A549 (cell line): ENCODE measurements at regions not wholly inside any gene's neighbourhood (a gene's known extent, or its start where the extent isn't known, plus 50 kb on each side); places are given as distances from the start of the nearest gene placed in this dataset.

Experiments used
- ATAC-seq, 2 experiments: fragments of 200-7000 bp in 1 of 2; fragments of >200 bp in 1 of 2; cut with Nextera tagmentation in 1 of 2; cut with Tn5 transposase in 1 of 2; 3 replicates each; pipeline versions ENCODE4 v1.8.0 to v1.9.1; 2018 to 2020; ENCODE audit warnings: mild to moderate bottlenecking in 1 of 2, moderate library complexity in 1 of 2
- CTCF ChIA-PET: fragments of 300-600 bp; sonication (Branson Sonifier 250); formaldehyde crosslinking; extraction: SDS; loops from one replicate; lab custom pipeline; 2021; ENCODE audit warnings: antibody characterized with exemption, inconsistent platforms; lab: Yijun Ruan, JAX
- POLR2A ChIA-PET: fragments of 350-600 bp; formaldehyde crosslinking; extraction: SDS; loops from one replicate; lab custom pipeline; 2021; ENCODE audit warnings: antibody characterized with exemption, inconsistent platforms; lab: Yijun Ruan, JAX
- DNase-seq, 2 experiments: peaks; one replicate each; pipeline versions ENCODE4 v3.0.0 to v3.0.0-alpha.2; 2011 to 2016; ENCODE audit warnings: low read depth in 1 of 2, low spot score in 1 of 2
- FAIRE-seq: peaks from 2 replicates; lab custom pipeline; 2011; peaks lifted over from hg19 to GRCh38; lab: Jason Lieb, UNC
- H3K27ac ChIP-seq, 2 experiments: fragments of >200 bp; sonication (Bioruptor Twin); formaldehyde crosslinking; 3 replicates each; pipeline ENCODE4 v1.5.1; 2016 to 2017
- H3K4me1 ChIP-seq: fragments of >200 bp; sonication (Bioruptor Twin); formaldehyde crosslinking; 3 replicates; pipeline ENCODE4 v1.6.1; 2016
- H3K4me2 ChIP-seq: fragments of >200 bp; sonication (Bioruptor Twin); formaldehyde crosslinking; 3 replicates; pipeline ENCODE4 v1.6.1; 2016
- H3K4me3 ChIP-seq: fragments of >200 bp; sonication (Bioruptor Twin); formaldehyde crosslinking; 3 replicates; pipeline ENCODE4 v1.5.1; 2016
- H3K9me3 ChIP-seq: fragments of >200 bp; sonication (Bioruptor Twin); formaldehyde crosslinking; 3 replicates; pipeline ENCODE4 v1.6.1; 2016
- BCL3 ChIP-seq: fragments of >200 bp; sonication (Bioruptor Twin); formaldehyde crosslinking; IDR thresholded peaks from 3 replicates; pipeline ENCODE4 v1.6.1; 2016
- BHLHE40 ChIP-seq: IDR thresholded peaks from 2 replicates; pipeline ENCODE4 v1.6.1; 2012; ENCODE audit warnings: low read depth, low read length, inconsistent platforms
- CBX2 ChIP-seq: fragments of 200-600 bp; sonication (generic); IDR thresholded peaks from 2 replicates; pipeline ENCODE4 v1.6.1; 2016; ENCODE audit warnings: low read depth, mild to moderate bottlenecking, borderline replicate concordance
- CBX8 ChIP-seq: fragments of 200-600 bp; sonication (generic); IDR thresholded peaks from 2 replicates; pipeline ENCODE4 v1.6.1; 2016
- CEBPB ChIP-seq, 2 experiments: fragments of >200 bp in 1 of 2; sonication (Bioruptor Twin) in 1 of 2; formaldehyde crosslinking in 1 of 2; IDR thresholded peaks; 2 replicates each; pipeline ENCODE4 v1.6.1; 2012 to 2016
- CHD2 ChIP-seq: fragments of 150-350 bp; IDR thresholded peaks from 2 replicates; pipeline ENCODE4 v1.6.1; 2014; ENCODE audit warnings: low read length; ENCODE audit not compliant: partially characterized antibody
- CHD4 ChIP-seq: fragments of 200-600 bp; sonication (generic); IDR thresholded peaks from 2 replicates; pipeline ENCODE4 v1.6.1; 2016; ENCODE audit warnings: antibody characterized with exemption, mild to moderate bottlenecking, borderline replicate concordance
- EHF ChIP-seq: fragments of 250-450 bp; sonication (Bioruptor Pico); IDR thresholded peaks from 2 replicates; pipeline ENCODE4 v1.5.0; 2020; ENCODE audit warnings: mild to moderate bottlenecking
- EP300 ChIP-seq, 2 experiments: fragments of >200 bp; sonication (Bioruptor Twin); formaldehyde crosslinking; IDR thresholded peaks; 2 replicates in 1 of 2; 3 replicates in 1 of 2; pipeline ENCODE4 v1.6.1; 2016 to 2017
- FOSB ChIP-seq: fragments of 250-450 bp; sonication (Bioruptor Pico); IDR thresholded peaks from 2 replicates; pipeline ENCODE4 v1.5.0; 2020; ENCODE audit warnings: mild to moderate bottlenecking, moderate library complexity
- FOXS1 ChIP-seq: fragments of 250-450 bp; sonication (Bioruptor Pico); IDR thresholded peaks from 2 replicates; pipeline ENCODE4 v1.5.0; 2020; ENCODE audit warnings: mild to moderate bottlenecking, moderate library complexity
- HDAC2 ChIP-seq: fragments of 200-600 bp; sonication (generic); IDR thresholded peaks from 2 replicates; pipeline ENCODE4 v1.6.1; 2016
- HOXA7 ChIP-seq: fragments of 250-450 bp; sonication (Bioruptor Pico); IDR thresholded peaks from 2 replicates; pipeline ENCODE4 v1.5.0; 2020; ENCODE audit warnings: mild to moderate bottlenecking, moderate library complexity
- HOXB13 ChIP-seq: fragments of 250-450 bp; sonication (Bioruptor Pico); IDR thresholded peaks from 2 replicates; pipeline ENCODE4 v1.5.0; 2020; ENCODE audit warnings: low read depth, mild to moderate bottlenecking, moderate library complexity
- JUN ChIP-seq, 2 experiments: fragments of >200 bp; sonication (Bioruptor Twin); formaldehyde crosslinking; IDR thresholded peaks; 2 replicates in 1 of 2; 3 replicates in 1 of 2; pipeline ENCODE4 v1.6.1; 2016 to 2017
- KDM5A ChIP-seq: fragments of 200-600 bp; sonication (generic); IDR thresholded peaks from 2 replicates; pipeline ENCODE4 v1.6.1; 2016; ENCODE audit warnings: antibody characterized with exemption, mild to moderate bottlenecking
- NPAS2 ChIP-seq: fragments of 250-450 bp; sonication (Bioruptor Pico); IDR thresholded peaks from 2 replicates; pipeline ENCODE4 v1.8.0; 2022; ENCODE audit warnings: mild to moderate bottlenecking, moderate library complexity, borderline replicate concordance
- PHF8 ChIP-seq: fragments of 200-600 bp; sonication (generic); IDR thresholded peaks from 2 replicates; pipeline ENCODE4 v1.6.1; 2016; ENCODE audit warnings: low read depth, mild to moderate bottlenecking, antibody characterized with exemption, moderate library complexity, borderline replicate concordance
- POLR2AphosphoS2 ChIP-seq: conservative IDR thresholded peaks from 2 replicates; pipeline ENCODE4 v1.6.1; 2012; ENCODE audit warnings: low read length, improper control_type of control experiment, inconsistent platforms
- RAD21 ChIP-seq, 2 experiments: fragments of >200 bp in 1 of 2; sonication (Bioruptor Twin) in 1 of 2; formaldehyde crosslinking in 1 of 2; IDR thresholded peaks in 1 of 2; conservative IDR thresholded peaks in 1 of 2; 2 replicates in 1 of 2; 3 replicates in 1 of 2; pipeline ENCODE4 v1.6.1; 2012 to 2018; ENCODE audit warnings: inconsistent platforms in 1 of 2
- RFX5 ChIP-seq: fragments of 450-650 bp; IDR thresholded peaks from 2 replicates; pipeline ENCODE4 v1.7.1; 2014; ENCODE audit warnings: antibody characterized with exemption, mild to moderate bottlenecking, moderate library complexity
- RNF2 ChIP-seq: fragments of 200-600 bp; sonication (generic); IDR thresholded peaks from 2 replicates; pipeline ENCODE4 v1.6.1; 2016; ENCODE audit warnings: low read depth, mild to moderate bottlenecking, antibody characterized with exemption, moderate library complexity, borderline replicate concordance
- TP53 ChIP-seq: fragments of 250-450 bp; sonication (Bioruptor Pico); IDR thresholded peaks from 2 replicates; pipeline ENCODE4 v1.5.0; 2021; ENCODE audit warnings: mild to moderate bottlenecking, moderate library complexity
- ZFP36 ChIP-seq: fragments of 450-650 bp; IDR thresholded peaks from 2 replicates; pipeline ENCODE4 v1.6.1; 2014; ENCODE audit warnings: borderline replicate concordance; ENCODE audit not compliant: partially characterized antibody
- ZNF302 ChIP-seq: fragments of 250-450 bp; sonication (Bioruptor Pico); IDR thresholded peaks from 2 replicates; pipeline ENCODE4 v1.9.0; 2021; ENCODE audit warnings: inconsistent platforms, mild to moderate bottlenecking, moderate library complexity
- WGBS: methylation state at CpG from one replicate; pipeline ENCODE4 v1.1.6; 2017; ENCODE audit errors: missing lambda C conversion rate; 5-methylcytosine and 5-hydroxymethylcytosine counted together
- TF ChIP-seq, protein P1 (sequence below): fragments of >200 bp; sonication (Bioruptor Twin); formaldehyde crosslinking; IDR thresholded peaks from 2 replicates; pipeline ENCODE4 v1.6.1; 2016
- TF ChIP-seq, protein P2 (sequence below): fragments of 250-450 bp; sonication (Bioruptor Pico); IDR thresholded peaks from 2 replicates; pipeline ENCODE4 v1.5.0; 2020; ENCODE audit warnings: low read depth, mild to moderate bottlenecking, moderate library complexity
- TF ChIP-seq, protein P3 (sequence below): fragments of >200 bp; sonication (Bioruptor Twin); formaldehyde crosslinking; IDR thresholded peaks from 3 replicates; pipeline ENCODE4 v1.5.1; 2016
- TF ChIP-seq, protein P4 (sequence below): fragments of 150-350 bp; IDR thresholded peaks from 2 replicates; pipeline ENCODE4 v1.6.1; 2014; ENCODE audit warnings: low read depth, mild to moderate bottlenecking, low read length

DNA sequence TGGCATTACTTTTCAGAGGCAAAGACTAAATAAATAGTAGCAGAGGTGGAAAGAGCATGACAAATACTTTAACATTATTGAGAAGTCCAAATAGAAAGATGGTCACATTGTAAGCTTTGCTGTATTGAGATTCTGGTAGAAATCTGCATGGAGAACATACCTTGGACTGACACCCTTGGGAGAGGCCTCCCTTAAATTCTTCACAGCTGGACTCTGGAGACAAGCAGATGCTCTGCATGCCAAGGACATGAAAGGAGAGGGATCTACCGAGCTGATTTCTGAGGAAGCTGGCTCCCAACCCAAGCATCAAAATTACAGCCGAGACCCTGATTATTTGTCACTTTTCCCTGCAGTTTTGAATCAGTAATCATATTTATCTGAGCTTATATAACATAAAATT is 212.5 kb upstream of the COL8A1 start:
- Histone ChIP-seq H3K4me3 (no peak overlapping the region), H3K4me2 (no peak overlapping the region), H3K4me1 (no peaks in the 10 kb centered on the region), H3K9me3 (no peaks in the 10 kb centered on the region), H3K27ac (no peak overlapping the region)
- FAIRE-seq (no peak), DNase-seq (no peak), ATAC-seq (no peak)
- ChIA-PET CTCF (no interaction called here), POLR2A (no interaction called here)
- WGBS, result 13% methylated on average over 2 of the region's 2 CpGs
- TF ChIP-seq BCL3 (no peak), JUN (IDR thresholded peaks at IDR 0.05) (no peak), CEBPB (IDR thresholded peaks at IDR 0.05) (no peak), ZFP36 (no peak), FOSB (CRISPR knock-in tag) (no peak), PHF8 (no peak), CHD4 (no peak), RFX5 (no peak), HOXB13 (CRISPR knock-in tag) (no peak), CBX2 (no peak), EP300 (IDR thresholded peaks at IDR 0.05) (no peak), EHF (no peak), KDM5A (no peak), TP53 (CRISPR knock-in tag) (no peak), RNF2 (no peak), HDAC2 (no peak)
- TF ChIP-seq, protein P1, sequence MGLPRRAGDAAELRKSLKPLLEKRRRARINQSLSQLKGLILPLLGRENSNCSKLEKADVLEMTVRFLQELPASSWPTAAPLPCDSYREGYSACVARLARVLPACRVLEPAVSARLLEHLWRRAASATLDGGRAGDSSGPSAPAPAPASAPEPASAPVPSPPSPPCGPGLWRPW, result no peak
- TF ChIP-seq, protein P2, sequence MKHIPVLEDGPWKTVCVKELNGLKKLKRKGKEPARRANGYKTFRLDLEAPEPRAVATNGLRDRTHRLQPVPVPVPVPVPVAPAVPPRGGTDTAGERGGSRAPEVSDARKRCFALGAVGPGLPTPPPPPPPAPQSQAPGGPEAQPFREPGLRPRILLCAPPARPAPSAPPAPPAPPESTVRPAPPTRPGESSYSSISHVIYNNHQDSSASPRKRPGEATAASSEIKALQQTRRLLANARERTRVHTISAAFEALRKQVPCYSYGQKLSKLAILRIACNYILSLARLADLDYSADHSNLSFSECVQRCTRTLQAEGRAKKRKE, result no peak

DNA sequence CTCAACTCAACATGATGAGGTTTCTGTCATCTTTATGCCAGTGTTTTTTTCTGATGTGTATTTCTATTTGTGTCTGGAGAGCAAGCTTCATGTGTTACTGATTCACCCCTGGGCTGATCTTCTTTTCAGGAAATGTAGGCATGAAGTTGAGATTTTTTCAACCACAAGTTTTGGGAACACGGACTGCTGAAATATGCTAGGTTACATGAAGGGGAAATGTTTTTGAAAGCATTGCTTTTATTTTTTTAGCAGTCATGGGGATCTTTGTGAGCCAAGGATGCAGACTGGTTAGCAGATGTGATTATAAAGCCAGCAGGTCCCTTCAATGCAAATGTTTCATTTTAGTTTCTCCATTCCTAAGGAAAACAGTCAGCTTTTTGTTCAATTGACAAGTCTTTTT is 219.3 kb upstream of the COL8A1 start:
- no peak for TF ChIP-seq HDAC2
- no peak for TF ChIP-seq ZFP36
- no peak for TF ChIP-seq BHLHE40
- no peak for TF ChIP-seq POLR2AphosphoS2
- no peak for TF ChIP-seq CHD2
- no peak for TF ChIP-seq FOXS1
- Histone ChIP-seq H3K4me3 (no peak overlapping the region), H3K4me1 (no peaks in the 10 kb centered on the region), H3K9me3 (no peaks in the 10 kb centered on the region), H3K4me2 (no peak overlapping the region), H3K27ac (no peak overlapping the region)
- ATAC-seq (no peak), FAIRE-seq (no peak), DNase-seq (no peak)
- 3% methylated on average over 1 of the region's 1 CpG for WGBS
- ChIA-PET CTCF (no interaction called here), POLR2A (no interaction called here)

GRCh38 chr3:99418709-99419108 is 219.7 kb upstream of the COL8A1 start:
- Histone ChIP-seq H3K4me2 (no peak overlapping the region), H3K4me3 (no peak overlapping the region), H3K4me1 (no peaks in the 10 kb centered on the region), H3K9me3 (no peaks in the 10 kb centered on the region), H3K27ac (no peak overlapping the region)
- ATAC-seq (no peak), FAIRE-seq (no peak), DNase-seq (no peak)
- ChIA-PET CTCF (no interaction called here), POLR2A (no interaction called here)
- WGBS, result 15% methylated on average over 3 of the region's 3 CpGs
- TF ChIP-seq JUN (IDR thresholded peaks at IDR 0.05), result no peak
- TF ChIP-seq TP53 (CRISPR knock-in tag), result no peak
- no peak for TF ChIP-seq RNF2
- no peak for TF ChIP-seq ZNF302
- TF ChIP-seq RAD21 (conservative IDR thresholded peaks at IDR 0.05 in 1 of 2, IDR thresholded peaks at IDR 0.05 in 1 of 2), result no peak
- TF ChIP-seq, protein P3, sequence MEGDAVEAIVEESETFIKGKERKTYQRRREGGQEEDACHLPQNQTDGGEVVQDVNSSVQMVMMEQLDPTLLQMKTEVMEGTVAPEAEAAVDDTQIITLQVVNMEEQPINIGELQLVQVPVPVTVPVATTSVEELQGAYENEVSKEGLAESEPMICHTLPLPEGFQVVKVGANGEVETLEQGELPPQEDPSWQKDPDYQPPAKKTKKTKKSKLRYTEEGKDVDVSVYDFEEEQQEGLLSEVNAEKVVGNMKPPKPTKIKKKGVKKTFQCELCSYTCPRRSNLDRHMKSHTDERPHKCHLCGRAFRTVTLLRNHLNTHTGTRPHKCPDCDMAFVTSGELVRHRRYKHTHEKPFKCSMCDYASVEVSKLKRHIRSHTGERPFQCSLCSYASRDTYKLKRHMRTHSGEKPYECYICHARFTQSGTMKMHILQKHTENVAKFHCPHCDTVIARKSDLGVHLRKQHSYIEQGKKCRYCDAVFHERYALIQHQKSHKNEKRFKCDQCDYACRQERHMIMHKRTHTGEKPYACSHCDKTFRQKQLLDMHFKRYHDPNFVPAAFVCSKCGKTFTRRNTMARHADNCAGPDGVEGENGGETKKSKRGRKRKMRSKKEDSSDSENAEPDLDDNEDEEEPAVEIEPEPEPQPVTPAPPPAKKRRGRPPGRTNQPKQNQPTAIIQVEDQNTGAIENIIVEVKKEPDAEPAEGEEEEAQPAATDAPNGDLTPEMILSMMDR, result no peak
- TF ChIP-seq, protein P1, result no peak
- TF ChIP-seq, protein P2, result no peak
- no peak for TF ChIP-seq POLR2AphosphoS2
- no peak for TF ChIP-seq CBX2
- no peak for TF ChIP-seq HOXA7 (CRISPR knock-in tag)
- TF ChIP-seq ZFP36, result no peak
- no peak for TF ChIP-seq NPAS2 (CRISPR knock-in tag)
- TF ChIP-seq, protein P4, sequence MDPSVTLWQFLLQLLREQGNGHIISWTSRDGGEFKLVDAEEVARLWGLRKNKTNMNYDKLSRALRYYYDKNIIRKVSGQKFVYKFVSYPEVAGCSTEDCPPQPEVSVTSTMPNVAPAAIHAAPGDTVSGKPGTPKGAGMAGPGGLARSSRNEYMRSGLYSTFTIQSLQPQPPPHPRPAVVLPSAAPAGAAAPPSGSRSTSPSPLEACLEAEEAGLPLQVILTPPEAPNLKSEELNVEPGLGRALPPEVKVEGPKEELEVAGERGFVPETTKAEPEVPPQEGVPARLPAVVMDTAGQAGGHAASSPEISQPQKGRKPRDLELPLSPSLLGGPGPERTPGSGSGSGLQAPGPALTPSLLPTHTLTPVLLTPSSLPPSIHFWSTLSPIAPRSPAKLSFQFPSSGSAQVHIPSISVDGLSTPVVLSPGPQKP, result no peak
- no peak for TF ChIP-seq EP300 (IDR thresholded peaks at IDR 0.05)
- no peak for TF ChIP-seq CBX8
